A549 (cell line): ENCODE measurements at regions not wholly inside any gene's neighbourhood (a gene's known extent, or its start where the extent isn't known, plus 50 kb on each side); places are given as distances from the start of the nearest gene placed in this dataset.

Experiments used
- ATAC-seq, 2 experiments: fragments of 200-7000 bp in 1 of 2; fragments of >200 bp in 1 of 2; cut with Nextera tagmentation in 1 of 2; cut with Tn5 transposase in 1 of 2; 3 replicates each; pipeline versions ENCODE4 v1.8.0 to v1.9.1; 2018 to 2020; ENCODE audit warnings: mild to moderate bottlenecking in 1 of 2, moderate library complexity in 1 of 2
- CTCF ChIA-PET: fragments of 300-600 bp; sonication (Branson Sonifier 250); formaldehyde crosslinking; extraction: SDS; loops from one replicate; lab custom pipeline; 2021; ENCODE audit warnings: antibody characterized with exemption, inconsistent platforms; lab: Yijun Ruan, JAX
- POLR2A ChIA-PET: fragments of 350-600 bp; formaldehyde crosslinking; extraction: SDS; loops from one replicate; lab custom pipeline; 2021; ENCODE audit warnings: antibody characterized with exemption, inconsistent platforms; lab: Yijun Ruan, JAX
- DNase-seq, 2 experiments: peaks; one replicate each; pipeline versions ENCODE4 v3.0.0 to v3.0.0-alpha.2; 2011 to 2016; ENCODE audit warnings: low read depth in 1 of 2, low spot score in 1 of 2
- FAIRE-seq: peaks from 2 replicates; lab custom pipeline; 2011; peaks lifted over from hg19 to GRCh38; lab: Jason Lieb, UNC
- H3K27ac ChIP-seq, 2 experiments: fragments of >200 bp; sonication (Bioruptor Twin); formaldehyde crosslinking; 3 replicates each; pipeline ENCODE4 v1.5.1; 2016 to 2017
- H3K4me1 ChIP-seq: fragments of >200 bp; sonication (Bioruptor Twin); formaldehyde crosslinking; 3 replicates; pipeline ENCODE4 v1.6.1; 2016
- H3K4me2 ChIP-seq: fragments of >200 bp; sonication (Bioruptor Twin); formaldehyde crosslinking; 3 replicates; pipeline ENCODE4 v1.6.1; 2016
- H3K4me3 ChIP-seq: fragments of >200 bp; sonication (Bioruptor Twin); formaldehyde crosslinking; 3 replicates; pipeline ENCODE4 v1.5.1; 2016
- H3K9me3 ChIP-seq: fragments of >200 bp; sonication (Bioruptor Twin); formaldehyde crosslinking; 3 replicates; pipeline ENCODE4 v1.6.1; 2016
- BHLHE40 ChIP-seq: IDR thresholded peaks from 2 replicates; pipeline ENCODE4 v1.6.1; 2012; ENCODE audit warnings: low read depth, low read length, inconsistent platforms
- CBX2 ChIP-seq: fragments of 200-600 bp; sonication (generic); IDR thresholded peaks from 2 replicates; pipeline ENCODE4 v1.6.1; 2016; ENCODE audit warnings: low read depth, mild to moderate bottlenecking, borderline replicate concordance
- CBX8 ChIP-seq: fragments of 200-600 bp; sonication (generic); IDR thresholded peaks from 2 replicates; pipeline ENCODE4 v1.6.1; 2016
- CHD2 ChIP-seq: fragments of 150-350 bp; IDR thresholded peaks from 2 replicates; pipeline ENCODE4 v1.6.1; 2014; ENCODE audit warnings: low read length; ENCODE audit not compliant: partially characterized antibody
- EHMT2 ChIP-seq: fragments of 200-600 bp; sonication (generic); IDR thresholded peaks from 2 replicates; pipeline ENCODE4 v1.6.1; 2016; ENCODE audit warnings: antibody characterized with exemption, low read depth, mild to moderate bottlenecking, moderate library complexity
- ESRRA ChIP-seq: fragments of 150-350 bp; IDR thresholded peaks from 2 replicates; pipeline ENCODE4 v1.6.1; 2014; ENCODE audit warnings: mild to moderate bottlenecking, low read length, borderline replicate concordance
- GATA3 ChIP-seq: IDR thresholded peaks from 2 replicates; pipeline ENCODE4 v1.6.1; 2012; ENCODE audit warnings: borderline replicate concordance
- HDAC2 ChIP-seq: fragments of 200-600 bp; sonication (generic); IDR thresholded peaks from 2 replicates; pipeline ENCODE4 v1.6.1; 2016
- HEYL ChIP-seq: fragments of 250-450 bp; sonication (Bioruptor Pico); IDR thresholded peaks from 2 replicates; pipeline ENCODE4 v1.8.0; 2021; ENCODE audit warnings: mild to moderate bottlenecking, moderate library complexity
- HOXB13 ChIP-seq: fragments of 250-450 bp; sonication (Bioruptor Pico); IDR thresholded peaks from 2 replicates; pipeline ENCODE4 v1.5.0; 2020; ENCODE audit warnings: low read depth, mild to moderate bottlenecking, moderate library complexity
- MAZ ChIP-seq: fragments of 150-350 bp; IDR thresholded peaks from 2 replicates; pipeline ENCODE4 v1.6.1; 2014; ENCODE audit warnings: antibody characterized with exemption, low read depth, low read length, borderline replicate concordance
- NFE2L2 ChIP-seq: fragments of 150-350 bp; conservative IDR thresholded peaks from 2 replicates; pipeline ENCODE4 v1.6.1; 2014; ENCODE audit warnings: low read length
- NPAS2 ChIP-seq: fragments of 250-450 bp; sonication (Bioruptor Pico); IDR thresholded peaks from 2 replicates; pipeline ENCODE4 v1.8.0; 2022; ENCODE audit warnings: mild to moderate bottlenecking, moderate library complexity, borderline replicate concordance
- PHF8 ChIP-seq: fragments of 200-600 bp; sonication (generic); IDR thresholded peaks from 2 replicates; pipeline ENCODE4 v1.6.1; 2016; ENCODE audit warnings: low read depth, mild to moderate bottlenecking, antibody characterized with exemption, moderate library complexity, borderline replicate concordance
- POLR2A ChIP-seq: IDR thresholded peaks from 2 replicates; pipeline ENCODE4 v1.6.1; 2012; ENCODE audit warnings: mild to moderate bottlenecking, low read length
- POLR2AphosphoS2 ChIP-seq: conservative IDR thresholded peaks from 2 replicates; pipeline ENCODE4 v1.6.1; 2012; ENCODE audit warnings: low read length, improper control_type of control experiment, inconsistent platforms
- RAD21 ChIP-seq, 2 experiments: fragments of >200 bp in 1 of 2; sonication (Bioruptor Twin) in 1 of 2; formaldehyde crosslinking in 1 of 2; IDR thresholded peaks in 1 of 2; conservative IDR thresholded peaks in 1 of 2; 2 replicates in 1 of 2; 3 replicates in 1 of 2; pipeline ENCODE4 v1.6.1; 2012 to 2018; ENCODE audit warnings: inconsistent platforms in 1 of 2
- RNF2 ChIP-seq: fragments of 200-600 bp; sonication (generic); IDR thresholded peaks from 2 replicates; pipeline ENCODE4 v1.6.1; 2016; ENCODE audit warnings: low read depth, mild to moderate bottlenecking, antibody characterized with exemption, moderate library complexity, borderline replicate concordance
- SMC3 ChIP-seq: fragments of >200 bp; sonication (Bioruptor Twin); formaldehyde crosslinking; IDR thresholded peaks from 3 replicates; pipeline ENCODE4 v1.6.1; 2018; ENCODE audit warnings: inconsistent platforms
- TP53 ChIP-seq: fragments of 250-450 bp; sonication (Bioruptor Pico); IDR thresholded peaks from 2 replicates; pipeline ENCODE4 v1.5.0; 2021; ENCODE audit warnings: mild to moderate bottlenecking, moderate library complexity
- ZSCAN20 ChIP-seq: fragments of 250-450 bp; sonication (Bioruptor Pico); IDR thresholded peaks from 2 replicates; pipeline ENCODE4 v1.8.0; 2022; ENCODE audit warnings: mild to moderate bottlenecking, moderate library complexity
- WGBS: methylation state at CpG from one replicate; pipeline ENCODE4 v1.1.6; 2017; ENCODE audit errors: missing lambda C conversion rate; 5-methylcytosine and 5-hydroxymethylcytosine counted together
- TF ChIP-seq, protein P1 (sequence below): fragments of 150-350 bp; IDR thresholded peaks from 2 replicates; pipeline ENCODE4 v1.6.1; 2014; ENCODE audit warnings: low read depth, mild to moderate bottlenecking, low read length
- TF ChIP-seq, protein P2 (sequence below): IDR thresholded peaks from 2 replicates; pipeline ENCODE4 v1.6.1; 2012; ENCODE audit warnings: low read depth, borderline replicate concordance
- TF ChIP-seq, protein P3 (sequence below): fragments of >200 bp; sonication (Bioruptor Twin); formaldehyde crosslinking; IDR thresholded peaks from 3 replicates; pipeline ENCODE4 v1.5.1; 2016
- TF ChIP-seq, protein P4 (sequence below): fragments of 250-450 bp; sonication (Bioruptor Pico); IDR thresholded peaks from 2 replicates; pipeline ENCODE4 v1.5.0; 2021; ENCODE audit warnings: mild to moderate bottlenecking, moderate library complexity, borderline replicate concordance
- TF ChIP-seq, protein P5 (sequence below): fragments of 450-650 bp; IDR thresholded peaks from 2 replicates; pipeline ENCODE4 v1.6.1; 2014; ENCODE audit warnings: antibody characterized with exemption

GRCh38 chr14:62301911-62302310 is 539.7 kb downstream of the SNAPC1 start:
- WGBS: 15% methylated on average over 1 of the region's 1 CpG
- no peak overlapping the region for H3K27ac ChIP-seq
- no peaks in the 10 kb centered on the region for H3K9me3 ChIP-seq
- ATAC-seq: no peak
- no peak overlapping the region for H3K4me3 ChIP-seq
- no peaks in the 10 kb centered on the region for H3K4me1 ChIP-seq
- DNase-seq: no peak
- TF ChIP-seq TP53 (CRISPR knock-in tag) (no peak), POLR2AphosphoS2 (no peak), NPAS2 (CRISPR knock-in tag) (no peak), ZSCAN20 (CRISPR knock-in tag) (no peak), GATA3 (no peak), BHLHE40 (no peak), RAD21 (conservative IDR thresholded peaks at IDR 0.05 in 1 of 2, IDR thresholded peaks at IDR 0.05 in 1 of 2) (no peak), SMC3 (no peak), EHMT2 (no peak), CBX8 (no peak), HEYL (no peak), PHF8 (no peak)
- TF ChIP-seq, protein P1, sequence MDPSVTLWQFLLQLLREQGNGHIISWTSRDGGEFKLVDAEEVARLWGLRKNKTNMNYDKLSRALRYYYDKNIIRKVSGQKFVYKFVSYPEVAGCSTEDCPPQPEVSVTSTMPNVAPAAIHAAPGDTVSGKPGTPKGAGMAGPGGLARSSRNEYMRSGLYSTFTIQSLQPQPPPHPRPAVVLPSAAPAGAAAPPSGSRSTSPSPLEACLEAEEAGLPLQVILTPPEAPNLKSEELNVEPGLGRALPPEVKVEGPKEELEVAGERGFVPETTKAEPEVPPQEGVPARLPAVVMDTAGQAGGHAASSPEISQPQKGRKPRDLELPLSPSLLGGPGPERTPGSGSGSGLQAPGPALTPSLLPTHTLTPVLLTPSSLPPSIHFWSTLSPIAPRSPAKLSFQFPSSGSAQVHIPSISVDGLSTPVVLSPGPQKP: no peak
- TF ChIP-seq, protein P2, sequence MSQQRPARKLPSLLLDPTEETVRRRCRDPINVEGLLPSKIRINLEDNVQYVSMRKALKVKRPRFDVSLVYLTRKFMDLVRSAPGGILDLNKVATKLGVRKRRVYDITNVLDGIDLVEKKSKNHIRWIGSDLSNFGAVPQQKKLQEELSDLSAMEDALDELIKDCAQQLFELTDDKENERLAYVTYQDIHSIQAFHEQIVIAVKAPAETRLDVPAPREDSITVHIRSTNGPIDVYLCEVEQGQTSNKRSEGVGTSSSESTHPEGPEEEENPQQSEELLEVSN: no peak
- TF ChIP-seq, protein P3, sequence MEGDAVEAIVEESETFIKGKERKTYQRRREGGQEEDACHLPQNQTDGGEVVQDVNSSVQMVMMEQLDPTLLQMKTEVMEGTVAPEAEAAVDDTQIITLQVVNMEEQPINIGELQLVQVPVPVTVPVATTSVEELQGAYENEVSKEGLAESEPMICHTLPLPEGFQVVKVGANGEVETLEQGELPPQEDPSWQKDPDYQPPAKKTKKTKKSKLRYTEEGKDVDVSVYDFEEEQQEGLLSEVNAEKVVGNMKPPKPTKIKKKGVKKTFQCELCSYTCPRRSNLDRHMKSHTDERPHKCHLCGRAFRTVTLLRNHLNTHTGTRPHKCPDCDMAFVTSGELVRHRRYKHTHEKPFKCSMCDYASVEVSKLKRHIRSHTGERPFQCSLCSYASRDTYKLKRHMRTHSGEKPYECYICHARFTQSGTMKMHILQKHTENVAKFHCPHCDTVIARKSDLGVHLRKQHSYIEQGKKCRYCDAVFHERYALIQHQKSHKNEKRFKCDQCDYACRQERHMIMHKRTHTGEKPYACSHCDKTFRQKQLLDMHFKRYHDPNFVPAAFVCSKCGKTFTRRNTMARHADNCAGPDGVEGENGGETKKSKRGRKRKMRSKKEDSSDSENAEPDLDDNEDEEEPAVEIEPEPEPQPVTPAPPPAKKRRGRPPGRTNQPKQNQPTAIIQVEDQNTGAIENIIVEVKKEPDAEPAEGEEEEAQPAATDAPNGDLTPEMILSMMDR: no peak
- ChIA-PET POLR2A (no interaction called here), CTCF (no interaction called here)
- H3K4me2 ChIP-seq: no peak overlapping the region
- FAIRE-seq: no peak

- POLR2A ChIA-PET: no interaction called here
- Histone ChIP-seq H3K4me1 (no peaks in the 10 kb centered on the region), H3K4me3 (no peak overlapping the region), H3K4me2 (no peak overlapping the region), H3K27ac (no peak overlapping the region), H3K9me3 (no peaks in the 10 kb centered on the region)
- FAIRE-seq (no peak), DNase-seq (no peak), ATAC-seq (no peak)
- WGBS: 12% methylated on average over 4 of the region's 4 CpGs
- CTCF ChIA-PET: no interaction called here
- TF ChIP-seq HOXB13 (CRISPR knock-in tag): no peak
- TF ChIP-seq, protein P4, sequence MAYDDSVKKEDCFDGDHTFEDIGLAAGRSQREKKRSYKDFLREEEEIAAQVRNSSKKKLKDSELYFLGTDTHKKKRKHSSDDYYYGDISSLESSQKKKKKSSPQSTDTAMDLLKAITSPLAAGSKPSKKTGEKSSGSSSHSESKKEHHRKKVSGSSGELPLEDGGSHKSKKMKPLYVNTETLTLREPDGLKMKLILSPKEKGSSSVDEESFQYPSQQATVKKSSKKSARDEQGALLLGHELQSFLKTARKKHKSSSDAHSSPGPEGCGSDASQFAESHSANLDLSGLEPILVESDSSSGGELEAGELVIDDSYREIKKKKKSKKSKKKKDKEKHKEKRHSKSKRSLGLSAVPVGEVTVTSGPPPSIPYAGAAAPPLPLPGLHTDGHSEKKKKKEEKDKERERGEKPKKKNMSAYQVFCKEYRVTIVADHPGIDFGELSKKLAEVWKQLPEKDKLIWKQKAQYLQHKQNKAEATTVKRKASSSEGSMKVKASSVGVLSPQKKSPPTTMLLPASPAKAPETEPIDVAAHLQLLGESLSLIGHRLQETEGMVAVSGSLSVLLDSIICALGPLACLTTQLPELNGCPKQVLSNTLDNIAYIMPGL (CRISPR knock-in tag): no peak
- TF ChIP-seq HDAC2: no peak
- no peak for TF ChIP-seq CHD2
- TF ChIP-seq, protein P2: no peak
- TF ChIP-seq POLR2A: no peak
- no peak for TF ChIP-seq HEYL
- TF ChIP-seq, protein P5, sequence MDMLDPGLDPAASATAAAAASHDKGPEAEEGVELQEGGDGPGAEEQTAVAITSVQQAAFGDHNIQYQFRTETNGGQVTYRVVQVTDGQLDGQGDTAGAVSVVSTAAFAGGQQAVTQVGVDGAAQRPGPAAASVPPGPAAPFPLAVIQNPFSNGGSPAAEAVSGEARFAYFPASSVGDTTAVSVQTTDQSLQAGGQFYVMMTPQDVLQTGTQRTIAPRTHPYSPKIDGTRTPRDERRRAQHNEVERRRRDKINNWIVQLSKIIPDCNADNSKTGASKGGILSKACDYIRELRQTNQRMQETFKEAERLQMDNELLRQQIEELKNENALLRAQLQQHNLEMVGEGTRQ: no peak
- TF ChIP-seq, protein P3: no peak
- TF ChIP-seq CBX2: no peak
- TF ChIP-seq RNF2: no peak
- TF ChIP-seq MAZ: no peak
- no peak for TF ChIP-seq ESRRA
- TF ChIP-seq, protein P1: no peak
- no peak for TF ChIP-seq NFE2L2
These were observed 541.2 kb downstream of the SNAPC1 start for GRCh38 chr14:62303437-62303836.
